Bronchial epithelial cell (primary cell): ENCODE measurements at regions not wholly inside any gene's neighbourhood (a gene's known extent, or its start where the extent isn't known, plus 50 kb on each side); places are given as distances from the start of the nearest gene placed in this dataset.

Source experiments
- DNase-seq: peaks from one replicate; pipeline ENCODE4 v3.0.0-alpha.2; 2010; ENCODE audit warnings: low read depth
- FAIRE-seq: peaks from 2 replicates; lab custom pipeline; 2011; peaks lifted over from hg19 to GRCh38; lab: Jason Lieb, UNC
- H3K27me3 ChIP-seq: 2 replicates; pipeline ENCODE4 v1.5.1; 2011; ENCODE audit warnings: low read length; ENCODE audit not compliant: control insufficient read depth, insufficient read depth
- H3K36me3 ChIP-seq: 2 replicates; pipeline ENCODE4 v1.5.1; 2011; ENCODE audit warnings: low read length; ENCODE audit not compliant: control insufficient read depth, insufficient read depth
- H3K4me3 ChIP-seq: 2 replicates; pipeline ENCODE4 v1.5.1; 2011; ENCODE audit warnings: mild to moderate bottlenecking, low read depth, low read length, control low read depth
- TF ChIP-seq, protein P1 (sequence below): IDR thresholded peaks from 2 replicates; pipeline ENCODE4 v1.5.1; 2011; ENCODE audit warnings: mild to moderate bottlenecking, moderate library complexity, low read length, control low read depth, inconsistent platforms; ENCODE audit not compliant: insufficient read depth, severe bottlenecking

DNA sequence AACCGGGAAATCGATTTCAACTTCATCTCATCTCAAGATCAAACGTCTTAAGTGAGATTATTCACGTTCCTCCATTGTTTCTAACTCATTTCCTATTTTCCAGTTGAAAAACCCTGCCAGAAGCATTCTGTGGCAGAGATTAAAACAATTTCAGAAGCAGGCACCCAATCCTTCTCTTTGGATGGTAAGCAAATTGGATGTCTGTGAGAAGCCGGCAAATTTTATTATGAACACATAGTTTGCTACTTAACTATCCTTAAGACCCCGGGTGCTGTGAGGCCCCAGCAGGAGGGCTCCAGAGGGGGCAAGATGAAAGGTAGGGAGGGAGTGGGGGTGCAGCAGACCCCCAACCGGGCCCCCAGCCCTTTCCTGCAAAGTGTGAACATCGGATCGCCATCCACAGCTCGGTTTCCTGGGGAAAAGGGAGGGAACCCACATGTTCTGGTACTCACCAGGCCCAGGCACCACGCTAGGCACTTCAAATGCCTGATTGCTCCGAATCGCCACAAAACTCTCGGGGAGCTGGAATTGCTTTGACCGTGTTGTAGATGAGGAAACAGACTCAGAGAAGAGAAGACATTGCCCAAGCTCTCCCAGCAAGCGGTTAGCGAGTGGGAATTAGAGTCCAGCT, 167.1 kb upstream of the MVB12B start:
- H3K36me3 ChIP-seq = no peaks in the 10 kb centered on the region
- TF ChIP-seq, protein P1, sequence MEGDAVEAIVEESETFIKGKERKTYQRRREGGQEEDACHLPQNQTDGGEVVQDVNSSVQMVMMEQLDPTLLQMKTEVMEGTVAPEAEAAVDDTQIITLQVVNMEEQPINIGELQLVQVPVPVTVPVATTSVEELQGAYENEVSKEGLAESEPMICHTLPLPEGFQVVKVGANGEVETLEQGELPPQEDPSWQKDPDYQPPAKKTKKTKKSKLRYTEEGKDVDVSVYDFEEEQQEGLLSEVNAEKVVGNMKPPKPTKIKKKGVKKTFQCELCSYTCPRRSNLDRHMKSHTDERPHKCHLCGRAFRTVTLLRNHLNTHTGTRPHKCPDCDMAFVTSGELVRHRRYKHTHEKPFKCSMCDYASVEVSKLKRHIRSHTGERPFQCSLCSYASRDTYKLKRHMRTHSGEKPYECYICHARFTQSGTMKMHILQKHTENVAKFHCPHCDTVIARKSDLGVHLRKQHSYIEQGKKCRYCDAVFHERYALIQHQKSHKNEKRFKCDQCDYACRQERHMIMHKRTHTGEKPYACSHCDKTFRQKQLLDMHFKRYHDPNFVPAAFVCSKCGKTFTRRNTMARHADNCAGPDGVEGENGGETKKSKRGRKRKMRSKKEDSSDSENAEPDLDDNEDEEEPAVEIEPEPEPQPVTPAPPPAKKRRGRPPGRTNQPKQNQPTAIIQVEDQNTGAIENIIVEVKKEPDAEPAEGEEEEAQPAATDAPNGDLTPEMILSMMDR = no peak
- no peak for FAIRE-seq
- no peak for DNase-seq
- H3K27me3 ChIP-seq = no peaks in the 10 kb centered on the region
- H3K4me3 ChIP-seq = no peak overlapping the region

DNA sequence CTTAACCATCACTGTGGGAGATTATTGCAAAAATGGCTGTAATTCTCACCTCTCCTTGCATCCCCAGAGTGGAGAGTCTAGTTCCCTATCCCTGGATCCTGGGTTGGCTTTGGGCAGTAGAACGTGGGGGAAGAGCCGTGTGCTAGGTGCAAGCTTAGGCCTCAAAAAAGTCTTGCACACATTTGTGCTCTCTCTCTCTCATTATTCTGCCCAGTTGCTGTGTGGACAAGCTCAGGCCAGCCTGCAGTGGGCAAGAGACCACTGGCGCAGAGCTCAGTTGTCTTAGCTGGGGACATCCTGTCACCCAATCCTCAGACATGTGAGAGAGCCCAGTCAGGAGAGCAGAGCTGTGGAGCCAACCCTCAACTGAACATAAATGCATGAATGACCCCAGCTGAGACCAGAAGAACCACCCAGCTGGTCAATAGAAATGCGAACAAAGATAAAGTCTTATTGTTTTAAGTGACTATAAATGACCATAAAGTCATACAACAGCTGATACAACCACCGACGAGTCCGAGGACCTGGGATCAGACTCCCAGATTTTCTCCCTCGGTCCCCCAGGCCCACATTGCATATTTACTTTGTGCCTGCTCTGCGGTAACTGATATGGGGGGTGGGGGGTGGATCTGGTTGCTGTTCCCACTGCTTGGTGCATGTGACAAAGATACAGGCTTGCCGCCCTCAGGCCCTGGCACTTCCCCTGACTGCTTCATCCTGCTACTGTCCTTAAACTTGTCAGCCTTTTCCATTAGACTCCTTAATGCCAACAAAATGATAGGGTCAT, 166.4 kb upstream of the MVB12B start:
- Histone ChIP-seq H3K36me3 (no peaks in the 10 kb centered on the region), H3K27me3 (no peaks in the 10 kb centered on the region), H3K4me3 (no peak overlapping the region)
- TF ChIP-seq, protein P1 = no peak
- no peak for DNase-seq
- FAIRE-seq = no peak

DNA sequence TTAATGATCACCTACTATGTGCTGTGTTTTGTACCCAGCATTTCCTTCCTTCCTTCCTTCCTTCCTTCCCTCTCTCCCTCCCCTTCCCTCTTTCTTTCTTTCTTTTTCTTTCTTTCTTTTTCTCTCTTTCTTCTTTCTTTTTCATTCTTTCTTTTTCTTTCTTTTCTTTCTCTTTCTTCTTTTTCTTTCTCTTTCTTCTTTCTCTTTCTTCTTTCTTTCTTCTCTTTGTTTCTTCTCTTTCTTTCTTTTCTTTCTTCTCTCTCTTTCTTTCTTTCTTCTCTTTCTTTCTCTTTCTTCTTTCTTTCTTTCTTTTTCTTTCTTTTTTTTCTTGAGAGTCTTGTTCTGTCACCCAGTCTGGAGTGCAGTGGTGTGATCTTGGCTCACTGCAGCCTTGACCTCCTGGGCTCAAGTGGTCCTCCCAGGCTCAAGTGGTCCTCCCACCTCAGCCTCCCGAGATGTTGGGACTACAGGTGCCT, 165.7 kb upstream of the MVB12B start:
- TF ChIP-seq, protein P1 = no peak
- DNase-seq (no peak), FAIRE-seq (no peak)
- H3K36me3 ChIP-seq = no peaks in the 10 kb centered on the region
- no peak overlapping the region for H3K4me3 ChIP-seq
- no peaks in the 10 kb centered on the region for H3K27me3 ChIP-seq

DNA sequence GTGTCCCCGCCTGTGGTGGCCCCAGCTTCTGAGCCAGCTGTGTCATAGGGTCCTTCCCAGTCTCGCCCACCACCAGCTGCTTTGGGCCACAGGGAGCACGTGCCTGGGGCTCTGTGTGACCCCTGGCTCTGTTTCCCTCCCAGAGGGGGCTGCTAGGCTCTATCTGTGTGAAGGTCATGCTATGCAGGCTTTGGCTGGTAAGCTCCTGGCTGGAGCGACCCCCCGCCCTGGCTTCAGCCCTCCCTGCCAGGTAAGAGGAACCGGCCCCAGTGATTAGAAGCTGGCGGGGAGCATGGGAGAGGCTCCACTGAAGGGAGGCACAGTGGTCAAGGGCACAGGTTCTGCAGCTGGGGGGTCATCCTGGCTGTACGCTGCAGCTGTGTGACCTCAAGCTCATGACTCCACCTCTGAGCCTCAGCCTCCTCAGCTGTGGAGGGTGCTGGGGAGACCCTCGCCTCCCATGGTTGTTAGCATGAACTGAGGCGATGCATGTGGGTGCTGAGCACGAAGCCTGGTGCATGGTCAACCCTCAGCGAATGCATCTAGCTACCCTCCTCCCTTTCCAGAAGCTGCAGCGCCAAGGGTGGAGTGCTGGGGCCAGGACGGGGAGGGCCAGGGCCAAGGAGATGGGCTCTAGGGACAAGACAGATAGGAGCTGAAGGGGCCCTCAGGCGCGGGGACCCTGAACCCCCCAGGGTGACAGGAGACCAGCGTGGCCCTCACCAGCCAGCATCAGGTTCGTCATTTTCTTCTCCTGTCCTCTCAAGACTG, 163.8 kb upstream of the MVB12B start:
- H3K27me3 ChIP-seq = no peaks in the 10 kb centered on the region
- no peak for FAIRE-seq

DNA sequence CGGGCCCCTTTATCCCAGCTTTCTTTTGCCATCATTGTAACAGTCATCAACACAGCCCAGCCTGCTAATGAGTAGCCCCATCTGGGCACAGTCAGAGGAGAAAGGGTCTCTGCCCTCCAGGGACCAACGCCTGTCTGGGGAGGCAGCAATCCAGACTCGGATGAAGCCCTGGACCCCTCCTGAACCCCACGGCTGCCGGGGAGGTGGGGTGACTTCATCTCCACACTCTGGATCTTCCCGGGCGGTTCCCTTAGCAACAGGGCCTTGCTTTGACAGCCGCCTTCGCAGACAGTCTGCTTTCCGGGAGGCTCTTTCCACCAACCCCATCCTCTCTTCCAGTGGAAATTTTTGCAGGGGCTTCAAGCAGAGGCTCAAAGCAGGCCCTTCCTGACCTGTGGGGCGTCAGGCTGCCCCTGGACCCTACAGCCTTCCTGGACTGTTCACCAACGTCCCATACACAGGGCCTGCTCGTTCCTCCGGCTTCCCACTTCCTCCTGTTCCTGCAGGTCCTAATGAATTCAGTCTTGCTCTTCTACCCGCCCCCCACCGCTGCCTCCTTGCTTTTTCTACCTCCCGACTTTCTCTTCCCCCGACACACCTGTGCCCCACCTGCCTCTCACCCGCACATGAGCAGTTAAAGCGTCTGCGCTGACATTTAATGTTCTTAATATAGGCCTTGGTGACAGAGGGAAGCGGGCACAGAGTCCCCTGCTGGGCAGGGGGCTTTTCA, 161.7 kb upstream of the MVB12B start:
- Histone ChIP-seq H3K27me3 (no peaks in the 10 kb centered on the region), H3K36me3 (no peaks in the 10 kb centered on the region), H3K4me3 (no peak overlapping the region)
- FAIRE-seq (no peak), DNase-seq (no peak)
- TF ChIP-seq, protein P1 = no peak

More for the DNA sequence above, 163.8 kb upstream of the MVB12B start:
- no peak for DNase-seq
- Histone ChIP-seq H3K4me3 (no peak overlapping the region), H3K36me3 (no peaks in the 10 kb centered on the region)
- TF ChIP-seq, protein P1 = no peak
